NCI-H510A treated with DMSO at 0.1 percent for 48 hours (cell line): ENCODE measurements at regions not wholly inside any gene's neighbourhood (a gene's known extent, or its start where the extent isn't known, plus 50 kb on each side); places are given as distances from the start of the nearest gene placed in this dataset.
"Not testable (repeated sequence)": the region's sequence is repeated elsewhere in the genome, so short reads cannot be mapped to it uniquely, and the experiment has no call there.

Experiments
- DNase-seq: peaks from one replicate; lab custom pipeline; 2025; lab: John Stamatoyannopoulos, UW

- no peak for DNase-seq
Observed at GRCh38 chr6:28802417-28803336, 121.1 kb downstream of the TRIM27 start.

DNA sequence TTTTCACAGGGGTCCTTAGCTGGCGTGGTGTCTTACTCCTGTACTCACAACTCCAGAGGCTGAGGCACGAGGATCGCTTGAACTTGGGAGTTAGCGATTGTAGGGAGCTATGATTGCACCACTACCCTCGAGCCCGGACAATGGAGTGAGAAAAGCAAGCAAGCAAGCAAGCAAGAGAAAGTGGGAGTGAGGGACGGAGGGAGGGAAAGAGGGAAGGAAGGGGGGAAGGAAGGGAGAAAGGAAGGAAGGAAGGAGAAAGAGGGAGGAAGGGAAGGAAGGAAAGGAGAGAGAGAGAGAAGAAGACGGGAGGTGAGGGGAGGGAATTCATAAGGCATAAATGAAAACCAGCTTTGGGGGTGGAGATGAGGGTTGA lies 120.5 kb downstream of the TRIM27 start:
- DNase-seq, result no peak

GRCh38 chr6:28807682-28808280 lies 116.0 kb downstream of the TRIM27 start:
- no peak for DNase-seq

GRCh38 chr6:28808383-28808782 lies 115.4 kb downstream of the TRIM27 start:
- no peak for DNase-seq

DNA sequence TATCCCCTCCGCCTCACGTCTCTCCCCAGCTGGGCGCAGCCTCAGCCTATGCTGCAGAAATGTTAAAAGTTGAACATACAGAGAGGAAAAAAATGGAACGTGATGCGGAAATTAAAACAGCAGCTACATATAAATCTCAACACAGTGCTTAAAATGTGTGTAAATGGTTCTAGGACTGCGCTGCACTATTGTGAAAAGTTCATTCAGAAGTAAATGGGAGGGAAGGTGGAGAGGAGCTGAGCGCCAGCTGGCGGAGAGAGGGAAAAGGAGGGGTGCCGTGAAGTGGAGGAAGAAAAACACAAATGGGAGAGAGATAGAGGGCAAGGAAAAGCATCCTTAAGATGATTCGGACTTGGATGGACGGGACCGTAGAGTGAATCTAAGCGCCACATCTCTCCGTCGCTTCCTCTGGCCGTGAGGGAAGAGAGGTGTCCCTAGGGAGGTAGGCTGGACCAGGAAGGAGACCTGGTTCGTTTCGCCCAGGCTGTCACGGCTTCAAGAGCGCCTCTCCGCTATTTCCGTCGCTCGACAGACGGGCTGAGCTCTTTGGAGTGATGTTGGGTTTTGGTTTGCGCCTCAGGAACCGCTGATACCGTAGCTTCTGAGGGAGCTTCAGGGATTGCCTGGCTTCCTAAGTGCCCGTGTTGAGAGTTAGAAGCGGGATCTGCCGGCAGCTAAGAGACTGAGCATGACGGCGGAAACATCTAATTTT lies 113.7 kb downstream of the TRIM27 start:
- no peak for DNase-seq

DNA sequence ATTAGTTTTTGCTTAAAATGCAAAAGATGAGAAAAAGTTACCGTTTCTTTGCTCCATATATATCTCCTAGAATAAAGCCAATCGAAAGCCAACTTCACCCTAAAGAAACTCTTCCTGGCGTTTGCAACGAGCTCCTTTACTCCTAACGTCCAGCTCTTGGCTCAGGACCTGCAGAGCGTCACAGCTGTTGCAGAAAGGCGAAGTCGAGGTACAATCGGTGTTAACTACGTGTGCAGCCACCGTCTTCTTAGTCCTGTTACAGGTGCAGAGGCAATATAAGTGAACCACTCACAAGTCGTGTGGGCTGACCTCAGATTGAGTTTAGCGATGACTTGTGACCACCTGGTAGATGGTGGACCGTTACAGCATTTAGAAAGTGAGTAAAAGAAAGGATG lies 113.1 kb downstream of the TRIM27 start:
- no peak for DNase-seq

- DNase-seq, result no peak
Observed at GRCh38 chr6:28811873-28812272, 111.9 kb downstream of the TRIM27 start.

DNA sequence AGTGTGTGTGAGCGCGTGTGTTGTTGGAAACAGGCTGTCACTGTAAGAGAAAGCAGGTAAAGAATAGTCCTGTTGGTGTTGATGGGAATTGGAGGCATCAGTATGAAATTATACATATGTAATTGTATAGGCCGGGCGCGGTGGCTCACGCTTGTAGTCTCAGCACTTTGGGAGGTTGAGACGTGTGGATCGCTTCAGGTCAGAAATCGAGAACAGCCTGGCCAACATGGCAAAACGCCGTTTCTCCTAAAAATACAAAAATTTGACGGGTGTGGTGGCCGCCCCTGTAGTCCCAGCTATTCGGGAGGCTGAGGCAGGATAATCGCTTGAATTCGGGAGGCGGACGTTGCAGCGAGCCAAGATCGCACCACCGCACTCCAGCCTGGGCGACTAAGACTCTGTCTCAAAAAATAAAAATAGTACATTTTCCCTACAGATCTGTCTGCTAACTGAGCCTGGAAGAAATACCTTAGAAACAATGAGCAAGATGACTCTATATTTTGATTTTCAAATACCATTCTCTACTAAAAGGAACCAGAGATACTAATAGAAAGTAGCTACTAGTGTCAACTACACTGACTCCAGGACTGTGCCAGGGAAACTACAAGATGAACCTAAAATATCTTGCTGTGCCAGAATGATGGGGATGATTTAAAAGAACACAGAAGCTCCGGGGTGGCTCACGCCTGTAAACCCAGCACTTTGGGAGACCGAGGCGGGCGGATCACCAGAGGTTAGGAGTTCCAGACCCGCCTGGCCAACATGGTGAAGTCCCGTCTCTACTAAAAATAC lies 110.8 kb downstream of the TRIM27 start:
- DNase-seq, result no peak

DNA sequence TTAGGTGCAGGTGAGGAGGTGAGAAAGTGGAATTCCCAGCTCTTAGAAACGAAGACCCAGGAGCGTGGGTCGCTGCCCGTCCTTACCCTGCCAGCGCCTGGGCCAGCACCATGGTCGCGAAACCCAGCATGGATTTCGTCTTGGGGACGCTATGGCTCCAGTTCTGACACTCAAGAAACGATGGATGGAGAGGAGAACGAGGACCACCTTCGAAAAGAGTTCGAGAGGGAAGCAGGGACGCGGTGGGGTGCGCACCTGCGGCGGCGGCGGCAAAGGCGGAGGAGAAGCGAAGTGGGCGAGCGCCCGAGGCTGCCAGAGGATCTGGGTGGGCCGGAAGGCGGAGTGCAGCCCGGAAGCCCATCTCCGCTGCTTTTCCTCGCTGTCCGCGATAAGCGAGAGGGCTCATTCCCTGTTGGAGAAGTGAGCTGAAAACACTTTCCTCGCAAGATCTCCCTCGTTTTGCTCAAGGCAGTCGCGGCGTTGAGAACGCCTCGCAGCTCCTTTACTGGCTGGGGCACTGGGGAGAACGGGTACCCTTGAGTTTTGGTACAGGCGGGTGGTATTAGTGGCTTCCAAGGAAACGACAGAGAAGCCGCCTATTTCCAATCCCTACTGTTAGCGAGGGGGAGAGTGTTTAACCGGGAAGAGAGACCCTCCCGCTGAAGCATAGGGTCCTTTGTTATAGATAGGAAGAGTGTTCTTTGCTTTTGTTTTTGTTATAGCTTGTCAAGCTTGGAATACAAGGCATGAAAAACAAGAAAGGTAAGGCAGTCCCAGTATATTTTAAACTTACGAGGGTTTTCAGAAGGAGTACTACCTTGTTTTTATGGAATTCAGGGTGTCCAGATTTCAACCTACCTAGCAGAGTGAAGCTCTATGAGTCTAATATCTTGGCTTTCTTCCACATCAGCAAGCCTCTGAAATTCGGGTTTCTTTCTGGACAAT lies 109.5 kb downstream of the TRIM27 start:
- no peak for DNase-seq

DNA sequence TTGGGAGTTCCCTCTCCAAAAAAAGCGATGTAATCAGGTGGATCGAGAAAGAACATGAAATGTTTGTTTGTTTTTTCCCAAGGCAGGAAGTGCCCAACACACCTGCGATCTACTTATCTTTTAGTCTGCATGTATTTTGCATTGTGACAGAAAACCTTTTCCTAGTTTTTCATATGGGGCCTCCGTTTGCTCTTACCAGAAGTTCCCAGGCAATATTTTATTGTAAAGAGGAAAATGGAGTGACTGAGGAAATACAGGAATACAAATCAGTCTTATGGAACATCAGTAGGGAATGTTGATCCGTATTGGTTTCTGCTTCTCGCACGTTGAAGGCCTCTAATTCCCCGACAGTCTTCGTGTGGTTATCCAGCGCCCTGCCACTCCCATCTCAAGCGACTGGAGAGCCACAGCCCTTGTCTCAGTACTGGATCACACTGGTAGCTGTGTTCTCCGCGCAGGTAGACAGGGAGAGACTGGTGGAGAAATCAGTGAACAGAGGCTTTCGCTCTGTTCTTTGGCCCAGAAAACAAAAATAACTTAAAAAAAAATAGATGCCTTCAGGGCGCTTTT lies 107.4 kb downstream of the TRIM27 start:
- DNase-seq, result no peak

DNA sequence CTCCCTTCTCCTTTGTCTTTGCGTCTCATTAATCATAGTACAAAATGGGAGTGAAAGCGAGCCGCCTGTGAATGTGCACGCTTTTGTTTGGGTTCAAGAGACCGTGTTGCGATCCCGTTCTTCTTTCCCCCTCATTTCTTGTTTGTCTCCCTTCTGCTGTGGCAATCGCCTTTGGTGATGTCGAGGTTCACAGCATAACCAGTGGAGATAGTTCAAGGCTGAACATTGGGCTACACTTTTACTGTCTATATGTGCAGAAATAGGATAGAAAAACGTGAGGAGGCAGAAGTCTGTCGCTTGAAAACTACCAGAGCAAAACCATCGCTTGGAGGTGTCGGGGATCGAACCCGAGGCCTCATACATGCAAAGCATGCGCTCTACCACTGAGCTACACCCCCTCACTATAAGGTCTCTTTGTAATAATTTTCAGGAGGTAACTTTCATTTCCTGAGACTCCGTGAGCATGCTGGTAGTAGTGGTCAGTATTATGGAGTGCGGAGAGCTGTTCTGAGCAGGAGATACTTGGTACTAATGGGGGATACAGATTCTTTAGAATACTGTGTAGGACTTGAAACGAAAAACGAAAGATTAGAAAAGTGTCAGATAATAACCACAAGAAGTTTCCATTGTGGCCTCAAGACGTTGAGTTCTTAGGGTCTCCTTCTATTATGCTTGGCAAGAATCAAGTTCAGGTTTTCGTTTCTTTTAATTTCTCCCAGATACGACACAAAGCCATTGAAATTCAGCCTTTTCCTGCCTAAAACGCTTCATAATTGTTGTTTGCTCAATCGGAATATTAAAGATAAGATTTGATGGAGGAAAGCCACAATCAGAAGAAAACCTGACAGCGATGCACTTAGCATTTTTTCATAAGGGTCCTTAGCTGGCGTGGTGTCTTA lies 106.6 kb downstream of the TRIM27 start:
- DNase-seq, result no peak

DNA sequence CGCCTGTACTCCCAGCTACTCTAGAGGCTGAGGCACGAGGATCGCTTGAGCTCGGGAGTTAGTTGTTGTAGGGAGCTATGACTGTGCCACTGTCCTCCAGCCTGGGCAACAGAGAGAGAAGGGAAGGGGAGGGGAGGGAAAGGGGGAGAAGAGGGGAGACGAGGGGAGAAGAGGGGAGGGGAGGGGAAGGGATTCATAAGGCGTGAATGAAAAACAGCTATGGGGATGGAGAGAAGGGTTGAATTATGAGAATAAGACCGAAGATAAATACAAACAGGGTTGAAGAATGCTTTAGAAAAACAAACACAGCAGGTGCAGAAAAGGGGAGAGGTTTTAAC lies 106.0 kb downstream of the TRIM27 start:
- no peak for DNase-seq

- DNase-seq, result no peak
Observed at GRCh38 chr6:28824793-28825731, 98.7 kb downstream of the TRIM27 start.

DNA sequence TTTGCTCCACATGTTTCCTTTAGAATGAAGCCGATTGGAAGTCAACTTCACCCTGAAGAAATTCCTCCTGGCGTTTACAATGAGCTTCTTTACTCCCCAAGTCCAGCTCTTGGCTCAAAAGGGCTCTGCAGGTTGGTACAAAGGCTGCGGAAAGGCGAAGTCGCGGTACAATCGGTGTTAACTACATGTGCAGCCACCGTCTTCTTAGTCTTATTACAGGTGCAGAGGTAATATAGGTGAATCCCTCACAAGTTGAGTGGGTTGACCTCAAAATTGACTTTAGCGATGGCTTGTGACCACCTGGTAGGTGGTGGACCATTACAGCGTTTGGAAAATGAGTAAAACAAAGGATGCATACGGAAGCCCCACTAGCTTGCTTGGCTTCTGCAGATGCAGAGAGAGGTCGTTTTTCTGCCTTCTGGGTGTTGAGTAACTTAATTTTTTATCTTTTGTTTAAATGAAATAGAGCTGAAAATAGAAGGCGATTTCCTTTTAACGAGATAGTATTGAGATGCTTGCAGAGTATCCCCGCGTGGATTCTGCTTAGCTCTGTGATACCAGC lies 98.0 kb downstream of the TRIM27 start:
- DNase-seq, result no peak

DNA sequence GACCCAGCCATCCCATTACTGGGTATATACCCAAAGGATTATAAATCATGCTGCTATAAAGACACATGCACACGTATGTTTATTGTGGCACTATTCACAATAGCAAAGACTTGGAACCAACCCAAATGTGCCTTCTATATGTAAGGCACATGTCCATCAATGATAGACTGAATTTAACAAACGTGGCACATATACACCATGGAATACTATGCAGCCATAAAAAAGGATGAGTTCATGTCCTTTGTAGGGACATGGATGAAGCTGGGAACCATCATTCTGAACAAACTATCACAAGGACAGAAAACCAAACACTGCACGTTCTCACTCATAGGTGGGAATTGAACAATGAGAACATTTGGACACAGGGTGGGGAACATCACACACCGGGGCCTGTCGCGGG lies 92.1 kb downstream of the TRIM27 start:
- DNase-seq, result not testable (repeated sequence)

DNA sequence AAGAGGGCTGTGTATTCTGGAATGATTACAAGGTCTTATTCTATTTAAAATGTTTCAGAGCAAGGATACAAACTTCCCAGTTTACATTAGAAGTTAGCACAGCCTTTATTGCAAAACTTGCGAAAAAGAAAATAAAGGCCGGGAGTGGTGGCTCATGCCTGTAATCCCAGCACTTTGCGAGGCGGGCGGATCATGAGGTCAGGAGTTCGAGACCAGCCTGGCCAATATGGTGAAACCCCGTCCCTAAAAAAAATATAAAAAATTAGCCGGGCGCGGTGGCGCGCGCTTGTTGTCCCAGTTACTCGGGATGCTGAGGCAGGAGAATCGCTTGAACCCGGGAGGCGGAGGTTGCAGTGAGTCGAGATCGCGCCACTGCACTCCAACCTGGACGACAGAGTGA lies 87.1 kb downstream of the TRIM27 start:
- DNase-seq, result not testable (repeated sequence)

- peak; percentile 85 for DNase-seq
Observed at GRCh38 chr6:28838289-28838633, 85.5 kb downstream of the TRIM27 start.
